K562 (cell line): ENCODE measurements at regions not wholly inside any gene's neighbourhood (a gene's known extent, or its start where the extent isn't known, plus 50 kb on each side); places are given as distances from the start of the nearest gene placed in this dataset.

ENCODE experiments used
- ATAC-seq: fragments of 200-7000 bp; cut with Tn5 transposase; 3 replicates; pipeline ENCODE4 v1.9.1; 2020; ENCODE audit warnings: moderate library complexity
- BruUV-seq: library from RNA; stranded (reverse); fragments of 400-500 nt; replicated peaks from 2 replicates; lab custom pipeline; 2021; lab: Mats Ljungman, UMichigan
- CTCF ChIA-PET: fragments of 300-600 bp; formaldehyde crosslinking; extraction: SDS; loops from one replicate; lab custom pipeline; 2021; ENCODE audit warnings: low intra/inter-chr PET ratio; lab: Yijun Ruan, JAX
- POLR2A ChIA-PET: fragments of 300-600, 350-650 bp; sonication (Branson Sonifier 250); formaldehyde crosslinking; extraction: SDS; loops from one replicate; lab custom pipeline; 2021; ENCODE audit warnings: antibody characterized with exemption, inconsistent platforms; lab: Yijun Ruan, JAX
- DNase-seq, 4 experiments: peaks; one replicate each; pipeline versions ENCODE4 v3.0.0 to v3.0.0-alpha.2; 2011 to 2018; ENCODE audit warnings: low spot score in 3 of 4, mixed read lengths in 3 of 4; ENCODE audit errors: extremely low read depth in 1 of 4
- FAIRE-seq: peaks from 2 replicates; lab custom pipeline; 2011; peaks lifted over from hg19 to GRCh38; lab: Jason Lieb, UNC
- H2AFZ ChIP-seq: 2 replicates; pipeline ENCODE4 v1.6.0; 2011; ENCODE audit warnings: low read depth, low read length, control low read depth, inconsistent platforms
- H3K27ac ChIP-seq: fragments of 200-600 bp; 3 replicates; pipeline ENCODE4 v1.8.0; 2011; ENCODE audit warnings: low read depth, mild to moderate bottlenecking, control low read depth, inconsistent platforms, low read length, moderate library complexity, mixed read lengths; ENCODE audit errors: extremely low read depth
- H3K27me3 ChIP-seq, 2 experiments: fragments of 300-600 bp in 1 of 2; 2 replicates in 1 of 2; 3 replicates in 1 of 2; pipeline versions ENCODE4 v1.6.0 to v1.8.0; 2011; ENCODE audit warnings: inconsistent platforms in 2 of 2, low read length in 2 of 2, mild to moderate bottlenecking in 1 of 2, mixed read lengths in 1 of 2, moderate library complexity in 1 of 2; ENCODE audit not compliant: control insufficient read depth in 2 of 2, insufficient read depth in 2 of 2
- H3K36me3 ChIP-seq: fragments of 300-600 bp; 3 replicates; pipeline ENCODE4 v1.8.0; 2011; ENCODE audit warnings: mild to moderate bottlenecking, low read length, inconsistent platforms; ENCODE audit not compliant: control insufficient read depth, insufficient read depth
- H3K4me1 ChIP-seq, 2 experiments: fragments of 200-600 bp in 1 of 2; replicated peaks in 1 of 2; 2 replicates in 1 of 2; 3 replicates in 1 of 2; pipeline versions ENCODE4 v1.5.1 to v1.8.0; 2011; ENCODE audit warnings: inconsistent platforms in 2 of 2, low read length in 2 of 2, mild to moderate bottlenecking in 1 of 2, mixed read lengths in 1 of 2, moderate library complexity in 1 of 2; ENCODE audit not compliant: control insufficient read depth in 2 of 2, insufficient read depth in 2 of 2
- H3K4me2 ChIP-seq: 2 replicates; pipeline ENCODE4 v1.6.1; 2011; ENCODE audit warnings: low read length, control low read depth, inconsistent platforms, mixed read lengths; ENCODE audit not compliant: insufficient read depth
- H3K4me3 ChIP-seq: fragments of 200-600 bp; sonication (generic), shearing (Covaris generic); 2 replicates; pipeline ENCODE4 v1.5.1; 2016; ENCODE audit warnings: control low read depth, inconsistent platforms
- H3K79me2 ChIP-seq: fragments of 200-600 bp; 3 replicates; pipeline ENCODE4 v1.8.0; 2011; ENCODE audit warnings: low read length, inconsistent platforms; ENCODE audit not compliant: control insufficient read depth, insufficient read depth
- H3K9ac ChIP-seq, 2 experiments: 2 replicates each; pipeline versions ENCODE4 v1.6.0 to v1.6.1; 2011; ENCODE audit warnings: low read depth in 2 of 2, low read length in 2 of 2, control low read depth in 1 of 2, inconsistent platforms in 1 of 2, mild to moderate bottlenecking in 1 of 2, mixed read lengths in 1 of 2; ENCODE audit not compliant: insufficient read depth in 1 of 2
- H3K9me1 ChIP-seq: one replicate; pipeline ENCODE4 v1.6.0; 2011; ENCODE audit warnings: inconsistent platforms, mild to moderate bottlenecking, low read length, moderate library complexity; ENCODE audit not compliant: control insufficient read depth, insufficient read depth
- H3K9me3 ChIP-seq: replicated peaks from 2 replicates; pipeline ENCODE4 v1.5.1; 2011; ENCODE audit warnings: low read depth, low read length, inconsistent platforms; ENCODE audit not compliant: control insufficient read depth, insufficient read depth
- H4K20me1 ChIP-seq: replicated peaks from 2 replicates; pipeline ENCODE4 v1.6.1; 2011; ENCODE audit warnings: low read length, inconsistent platforms, mixed read lengths; ENCODE audit not compliant: control insufficient read depth, insufficient read depth
- BRD4 ChIP-seq: fragments of 200-600 bp; sonication (generic); IDR thresholded peaks from 2 replicates; pipeline ENCODE4 v1.6.1; 2017; ENCODE audit warnings: inconsistent platforms
- CHD1 ChIP-seq: fragments of 200-600 bp; sonication (generic); IDR thresholded peaks from one replicate; pipeline ENCODE4 v1.6.1; 2012; ENCODE audit warnings: mild to moderate bottlenecking, moderate library complexity, low read length, inconsistent platforms
- CHD2 ChIP-seq: IDR thresholded peaks from 2 replicates; pipeline ENCODE4 v1.6.1; 2011; ENCODE audit warnings: low read depth, low read length
- DMBX1 ChIP-seq: fragments of 250-450 bp; sonication (Bioruptor Pico); IDR thresholded peaks from 2 replicates; pipeline ENCODE4 v1.8.0; 2022; ENCODE audit warnings: inconsistent platforms, mild to moderate bottlenecking, moderate library complexity, borderline replicate concordance
- ETV1 ChIP-seq: fragments of 450-650 bp; conservative IDR thresholded peaks from 2 replicates; pipeline ENCODE4 v1.6.1; 2016; ENCODE audit warnings: missing genetic modification characterization, control low read depth, low read depth, missing compliant biosample characterization
- KDM2B ChIP-seq: fragments of 250-450 bp; sonication (Bioruptor Pico); IDR thresholded peaks from 2 replicates; pipeline ENCODE4 v1.8.0; 2021; ENCODE audit warnings: mild to moderate bottlenecking, moderate library complexity
- MAFF ChIP-seq: IDR thresholded peaks from 2 replicates; pipeline ENCODE4 v1.6.1; 2012; ENCODE audit warnings: low read length, improper control_type of control experiment
- MECOM ChIP-seq: fragments of 250-450 bp; sonication (Bioruptor Pico); IDR thresholded peaks from 2 replicates; pipeline ENCODE4 v1.8.0; 2022; ENCODE audit warnings: inconsistent platforms
- MXI1 ChIP-seq: IDR thresholded peaks from 2 replicates; pipeline ENCODE4 v1.6.1; 2011; ENCODE audit warnings: low read depth, mild to moderate bottlenecking, improper control_type of control experiment, low read length
- NR4A1 ChIP-seq, 2 experiments: fragments of 250-450 bp in 1 of 2; fragments of 450-650 bp in 1 of 2; sonication (Bioruptor Pico) in 1 of 2; IDR thresholded peaks; 2 replicates each; pipeline versions ENCODE4 v1.4.0 to v1.6.1; 2016 to 2020; ENCODE audit warnings: mild to moderate bottlenecking in 2 of 2, missing compliant biosample characterization in 1 of 2, missing genetic modification characterization in 1 of 2, moderate library complexity in 1 of 2
- TAF7 ChIP-seq: fragments of 450-650 bp; IDR thresholded peaks from 2 replicates; pipeline ENCODE4 v1.6.1; 2016; ENCODE audit warnings: missing genetic modification characterization, missing compliant biosample characterization
- ZBTB26 ChIP-seq: fragments of 450-650 bp; formaldehyde crosslinking; IDR thresholded peaks from 2 replicates; pipeline ENCODE4 v1.4.0; 2022; ENCODE audit warnings: missing genetic modification characterization
- ZC3H8 ChIP-seq: fragments of 450-650 bp; IDR thresholded peaks from 2 replicates; pipeline ENCODE4 v1.6.1; 2017
- ZHX1 ChIP-seq: fragments of 150-350 bp; conservative IDR thresholded peaks from 2 replicates; pipeline ENCODE4 v1.6.1; 2014; ENCODE audit warnings: low read length
- ZNF41 ChIP-seq: fragments of 250-450 bp; sonication (Bioruptor Pico); conservative IDR thresholded peaks from 2 replicates; pipeline ENCODE4 v1.4.0; 2020; ENCODE audit warnings: mild to moderate bottlenecking
- in situ Hi-C: fragments of 300-500 bp; cut with MboI; formaldehyde crosslinking; loops from 4 replicates; pipeline ENCODE4 v1.15.0; 2018; ENCODE audit warnings: inconsistent platforms, mixed read lengths
- intact Hi-C: fragments of 100-400 bp; cut with micrococcal nuclease; formaldehyde crosslinking; loops from 2 replicates; pipeline ENCODE4 v1.14.2; 2022

DNA sequence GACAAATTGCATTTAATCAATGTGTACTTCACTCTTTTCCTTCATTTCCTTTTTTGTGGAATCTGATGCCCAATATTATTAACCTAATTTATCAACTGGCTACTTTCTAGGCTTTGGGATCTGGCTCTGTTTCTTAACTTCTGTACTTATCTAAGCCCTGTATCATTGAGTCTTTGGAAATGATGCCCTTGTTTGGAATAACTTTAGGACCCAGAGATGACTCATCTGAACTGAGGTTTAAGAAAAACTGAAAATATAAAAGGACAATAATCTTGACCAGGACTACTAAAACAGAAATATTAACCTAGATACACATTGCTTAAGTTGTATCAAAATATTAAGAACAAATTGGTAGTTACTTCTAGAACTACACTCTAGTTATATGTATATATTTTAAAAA lies 600.8 kb downstream of the CPS1 start:
- Histone ChIP-seq H4K20me1 (no peaks in the 10 kb centered on the region), H2AFZ (no peak overlapping the region), H3K4me1 (no peaks in the 10 kb centered on the region), H3K9ac (no peak overlapping the region), H3K36me3 (no peaks in the 10 kb centered on the region), H3K4me3 (no peak overlapping the region), H3K4me2 (no peak overlapping the region), H3K27me3 (no peaks in the 10 kb centered on the region), H3K79me2 (no peaks in the 10 kb centered on the region), H3K27ac (no peak overlapping the region), H3K9me1 (no peaks in the 10 kb centered on the region), H3K9me3 (no peaks in the 10 kb centered on the region)
- no TSS peak for BruUV-seq
- in situ Hi-C loops = no loop called here
- intact Hi-C loops = loop anchor here (5.0 kb wide), 1 partner anchor 710 kb away; no protein-coding TSS in a partner anchor
- ChIA-PET CTCF (interaction anchor here (1.5 kb wide), 1 partner anchor 580 kb away, joined by 7 read pairs; no protein-coding TSS in a partner anchor), POLR2A (no interaction called here)
- ATAC-seq (no peak), FAIRE-seq (no peak), DNase-seq (no peak)
- TF ChIP-seq KDM2B (no peak), MAFF (no peak), TAF7 (tag) (no peak), ETV1 (tag) (no peak), ZBTB26 (CRISPR knock-in tag) (no peak), CHD2 (no peak), CHD1 (no peak), NR4A1 (CRISPR knock-in tag; IDR thresholded peaks at IDR 0.05) (no peak), NR4A1 (tag; IDR thresholded peaks at IDR 0.05) (no peak), DMBX1 (no peak), MXI1 (no peak), ZHX1 (no peak), MECOM (CRISPR knock-in tag) (no peak), ZNF41 (CRISPR knock-in tag) (no peak), ZC3H8 (no peak), BRD4 (no peak)
